ENCODE measurements at regions not wholly inside any gene's neighbourhood (a gene's known extent, or its start where the extent isn't known, plus 50 kb on each side); places are given as distances from the start of the nearest gene placed in this dataset.
"Not testable (repeated sequence)": the region's sequence is repeated elsewhere in the genome, so short reads cannot be mapped to it uniquely, and the experiment has no call there.

- DNase-seq, result no peak
Observed at GRCh38 chr5:62065050-62065449, 241.0 kb upstream of the KIF2A start.

- no peak for DNase-seq
Observed at GRCh38 chr5:62066761-62067277, 239.2 kb upstream of the KIF2A start.

- no peak for DNase-seq
Observed at GRCh38 chr5:62068554-62068953, 237.5 kb upstream of the KIF2A start.

GRCh38 chr5:62077387-62077786, 228.6 kb upstream of the KIF2A start:
- DNase-seq, result no peak

- DNase-seq, result no peak
Observed at GRCh38 chr5:62077823-62078550, 228.0 kb upstream of the KIF2A start.

- no peak for DNase-seq
Observed at GRCh38 chr5:62082370-62082801, 223.6 kb upstream of the KIF2A start.

GRCh38 chr5:62083247-62083646, 222.8 kb upstream of the KIF2A start:
- no peak for DNase-seq

- DNase-seq, result no peak
Observed at GRCh38 chr5:62083661-62084060, 222.3 kb upstream of the KIF2A start.

GRCh38 chr5:62084391-62084790, 221.6 kb upstream of the KIF2A start:
- no peak for DNase-seq

- no peak for DNase-seq
Observed at GRCh38 chr5:62090953-62091352, 215.1 kb upstream of the KIF2A start.

GRCh38 chr5:62093411-62093810, 212.6 kb upstream of the KIF2A start:
- no peak for DNase-seq

GRCh38 chr5:62093976-62094375, 212.0 kb upstream of the KIF2A start:
- DNase-seq, result no peak

GRCh38 chr5:62097361-62097760, 208.6 kb upstream of the KIF2A start:
- DNase-seq, result no peak

GRCh38 chr5:62100201-62100600, 205.8 kb upstream of the KIF2A start:
- DNase-seq, result no peak

- not testable (repeated sequence) for DNase-seq
Observed at GRCh38 chr5:62103863-62104262, 202.1 kb upstream of the KIF2A start.

- no peak for DNase-seq
Observed at GRCh38 chr5:62111428-62111827, 194.6 kb upstream of the KIF2A start.

- no peak for DNase-seq
Observed at GRCh38 chr5:62112689-62113228, 193.2 kb upstream of the KIF2A start.

- no peak for DNase-seq
Observed at GRCh38 chr5:62115014-62115413, 191.0 kb upstream of the KIF2A start.

GRCh38 chr5:62124266-62124665, 181.7 kb upstream of the KIF2A start:
- DNase-seq, result no peak

GRCh38 chr5:62126090-62126489, 179.9 kb upstream of the KIF2A start:
- no peak for DNase-seq

GRCh38 chr5:62127098-62127736, 178.8 kb upstream of the KIF2A start:
- DNase-seq, result no peak

GRCh38 chr5:62130107-62130506, 175.9 kb upstream of the KIF2A start:
- DNase-seq, result no peak

GRCh38 chr5:62132276-62132675, 173.7 kb upstream of the KIF2A start:
- DNase-seq, result no peak

- DNase-seq, result no peak
Observed at GRCh38 chr5:62133426-62133825, 172.6 kb upstream of the KIF2A start.

Data from stimulated activated naive CD4-positive, alpha-beta T cell treated with Interleukin-2 at 50 U/mL for 16 hours (primary cell).